Activated CD4-positive, alpha-beta T cell treated with anti-CD3 and anti-CD28 coated beads, Interleukin-2, amount 50 U/mL, for 16 hours (primary cell): ENCODE measurements at regions not wholly inside any gene's neighbourhood (a gene's known extent, or its start where the extent isn't known, plus 50 kb on each side); places are given as distances from the start of the nearest gene placed in this dataset.

Experiments
- DNase-seq: peaks from one replicate; pipeline ENCODE4 v3.0.0-alpha.2; 2020

- DNase-seq, result no peak
These were observed 62.4 kb upstream of the TIAM1 start for GRCh38 chr21:31406510-31406909.

- DNase-seq, result no peak
These were observed 61.5 kb upstream of the TIAM1 start for GRCh38 chr21:31405604-31406003.

- DNase-seq, result no peak
These were observed 59.7 kb upstream of the TIAM1 start for GRCh38 chr21:31403596-31404333.

DNA sequence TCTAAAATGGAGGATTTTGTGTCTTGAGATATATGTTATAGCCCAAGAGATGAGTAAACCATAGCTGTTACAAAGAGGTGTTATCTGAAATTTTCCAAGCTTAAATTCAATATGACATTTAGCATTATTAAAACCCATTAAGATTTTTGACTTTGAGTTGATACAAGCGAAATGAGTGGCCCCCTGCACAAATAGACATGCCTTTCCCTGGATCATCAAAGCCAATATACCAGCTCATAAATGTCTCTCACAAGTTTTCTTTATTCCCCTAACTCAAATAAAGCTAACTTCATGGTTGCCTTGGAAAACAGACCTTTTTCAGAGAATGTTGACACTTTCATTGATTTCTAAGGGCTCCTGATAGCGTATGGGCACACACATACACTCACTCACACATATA, 55.5 kb upstream of the TIAM1 start:
- DNase-seq, result no peak

DNA sequence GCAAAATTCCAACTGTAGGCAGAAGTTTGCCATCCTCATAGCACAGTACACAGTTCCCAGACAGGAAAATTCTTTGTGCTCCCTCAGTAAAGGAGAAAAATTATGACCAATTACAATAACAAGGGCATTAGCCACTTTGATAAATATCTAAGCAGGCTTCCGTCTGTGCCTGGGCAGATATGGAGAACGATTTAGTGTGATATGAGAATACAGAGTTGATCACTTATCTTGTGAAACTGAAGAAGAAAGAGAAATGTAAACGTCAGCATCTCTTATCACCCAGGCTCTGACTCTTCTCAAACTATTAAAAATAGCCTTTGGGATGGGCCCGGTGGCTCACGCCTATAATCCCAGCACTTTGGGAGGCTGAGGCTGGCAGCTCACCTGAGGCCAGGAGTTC, 54.5 kb upstream of the TIAM1 start:
- no peak for DNase-seq

DNA sequence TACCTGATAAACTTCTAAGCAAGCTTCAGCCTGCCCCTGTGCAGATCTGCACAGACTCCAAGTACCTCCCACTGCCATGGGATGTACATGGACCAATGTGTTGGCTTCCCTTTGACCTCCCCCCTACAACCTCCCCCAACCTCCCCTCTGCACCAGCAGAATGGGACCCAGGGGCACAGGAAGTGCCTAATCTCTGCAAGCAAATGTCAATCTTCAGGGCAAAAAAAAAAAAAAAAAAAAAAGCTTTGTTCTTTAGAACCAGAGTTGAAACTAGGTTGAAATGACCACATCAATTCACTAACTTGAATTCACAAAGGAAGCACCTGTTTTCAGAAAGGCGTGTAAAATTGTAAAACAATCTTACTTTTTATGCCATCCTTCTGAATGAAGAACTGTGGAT, 53.9 kb upstream of the TIAM1 start:
- no peak for DNase-seq

- DNase-seq, result no peak
These were observed 53.5 kb upstream of the TIAM1 start for GRCh38 chr21:31397515-31397926.

GRCh38 chr21:31397030-31397429, 53.0 kb upstream of the TIAM1 start:
- no peak for DNase-seq

DNA sequence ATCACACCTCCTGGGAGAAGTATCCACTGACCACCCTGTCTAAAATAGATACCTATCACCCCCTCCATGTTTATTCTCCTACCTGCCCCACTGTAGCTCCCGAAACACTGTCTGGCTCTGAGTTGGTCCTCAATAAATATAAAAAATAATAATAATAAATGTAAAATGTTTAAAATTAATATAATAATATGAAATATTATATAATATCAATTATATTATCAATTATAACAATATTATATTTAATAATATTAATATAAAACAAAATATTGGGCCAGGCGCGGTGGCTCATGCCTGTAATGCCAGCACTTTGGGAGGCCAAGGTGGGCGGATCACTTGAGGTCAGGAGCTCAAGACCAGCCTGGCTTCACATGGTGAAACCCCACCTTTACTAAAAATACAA, 52.3 kb upstream of the TIAM1 start:
- DNase-seq, result no peak

GRCh38 chr21:31395791-31396190, 51.7 kb upstream of the TIAM1 start:
- DNase-seq, result no peak

- no peak for DNase-seq
These were observed 51.2 kb upstream of the TIAM1 start for GRCh38 chr21:31395268-31395667.

GRCh38 chr21:31394309-31394708, 50.2 kb upstream of the TIAM1 start:
- DNase-seq, result no peak
